A549 (cell line): ENCODE measurements at regions not wholly inside any gene's neighbourhood (a gene's known extent, or its start where the extent isn't known, plus 50 kb on each side); places are given as distances from the start of the nearest gene placed in this dataset.

ENCODE experiments used
- CEBPB ChIP-seq, 2 experiments: fragments of >200 bp in 1 of 2; sonication (Bioruptor Twin) in 1 of 2; formaldehyde crosslinking in 1 of 2; IDR thresholded peaks; 2 replicates each; pipeline ENCODE4 v1.6.1; 2012 to 2016
- FOSL2 ChIP-seq, 2 experiments: fragments of 450-650 bp in 1 of 2; fragments of >200 bp in 1 of 2; sonication (Bioruptor Twin) in 1 of 2; formaldehyde crosslinking; IDR thresholded peaks; 2 replicates each; pipeline versions ENCODE4 v1.5.0 to v1.6.1; 2016 to 2020; ENCODE audit warnings: mild to moderate bottlenecking in 1 of 2, moderate library complexity in 1 of 2
- HOXA7 ChIP-seq: fragments of 250-450 bp; sonication (Bioruptor Pico); IDR thresholded peaks from 2 replicates; pipeline ENCODE4 v1.5.0; 2020; ENCODE audit warnings: mild to moderate bottlenecking, moderate library complexity
- JUNB ChIP-seq: fragments of >200 bp; sonication (Bioruptor Twin); formaldehyde crosslinking; IDR thresholded peaks from 2 replicates; pipeline ENCODE4 v1.6.1; 2016
- NFE2L2 ChIP-seq: fragments of 150-350 bp; conservative IDR thresholded peaks from 2 replicates; pipeline ENCODE4 v1.6.1; 2014; ENCODE audit warnings: low read length
- SMC3 ChIP-seq: fragments of >200 bp; sonication (Bioruptor Twin); formaldehyde crosslinking; IDR thresholded peaks from 3 replicates; pipeline ENCODE4 v1.6.1; 2018; ENCODE audit warnings: inconsistent platforms
- TP53 ChIP-seq: fragments of 250-450 bp; sonication (Bioruptor Pico); IDR thresholded peaks from 2 replicates; pipeline ENCODE4 v1.5.0; 2021; ENCODE audit warnings: mild to moderate bottlenecking, moderate library complexity
- TF ChIP-seq, protein P1 (sequence below): fragments of >200 bp; sonication (Bioruptor Twin); formaldehyde crosslinking; IDR thresholded peaks from 3 replicates; pipeline ENCODE4 v1.5.1; 2016
- TF ChIP-seq, protein P2 (sequence below): IDR thresholded peaks from 2 replicates; pipeline ENCODE4 v1.6.1; 2012
- TF ChIP-seq, protein P3 (sequence below): fragments of 450-650 bp; IDR thresholded peaks from 2 replicates; pipeline ENCODE4 v1.6.1; 2014; ENCODE audit warnings: antibody characterized with exemption

DNA sequence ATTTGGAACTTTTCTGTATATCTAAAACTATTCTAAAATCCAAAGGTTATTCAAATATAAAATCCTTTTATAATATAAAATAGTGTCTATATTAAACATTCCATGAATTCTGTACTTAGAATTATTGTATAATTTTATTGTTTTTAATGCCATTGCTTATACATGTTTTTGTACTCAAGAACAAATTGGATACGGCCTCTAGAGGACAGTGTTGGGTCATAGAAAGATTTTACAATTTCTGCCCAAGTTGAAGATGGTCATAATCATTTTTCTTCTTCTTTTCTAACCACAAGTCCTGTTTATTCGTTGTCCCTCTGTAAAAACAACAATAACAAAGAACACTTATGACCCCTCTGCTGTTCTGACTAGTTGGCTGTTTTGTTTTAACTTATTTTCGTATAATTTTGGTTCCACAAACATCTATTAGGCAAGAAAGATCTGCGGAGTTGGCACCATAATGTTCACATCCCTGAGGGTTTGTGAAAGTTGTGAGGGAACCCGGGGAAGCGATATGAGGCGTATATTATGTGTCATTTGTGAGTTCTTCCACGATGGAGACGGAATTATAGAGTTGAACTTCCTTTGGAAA, 75.7 kb upstream of the KIF26B start:
- no peak for TF ChIP-seq CEBPB (IDR thresholded peaks at IDR 0.05)
- TF ChIP-seq JUNB: no peak
- TF ChIP-seq, protein P1, sequence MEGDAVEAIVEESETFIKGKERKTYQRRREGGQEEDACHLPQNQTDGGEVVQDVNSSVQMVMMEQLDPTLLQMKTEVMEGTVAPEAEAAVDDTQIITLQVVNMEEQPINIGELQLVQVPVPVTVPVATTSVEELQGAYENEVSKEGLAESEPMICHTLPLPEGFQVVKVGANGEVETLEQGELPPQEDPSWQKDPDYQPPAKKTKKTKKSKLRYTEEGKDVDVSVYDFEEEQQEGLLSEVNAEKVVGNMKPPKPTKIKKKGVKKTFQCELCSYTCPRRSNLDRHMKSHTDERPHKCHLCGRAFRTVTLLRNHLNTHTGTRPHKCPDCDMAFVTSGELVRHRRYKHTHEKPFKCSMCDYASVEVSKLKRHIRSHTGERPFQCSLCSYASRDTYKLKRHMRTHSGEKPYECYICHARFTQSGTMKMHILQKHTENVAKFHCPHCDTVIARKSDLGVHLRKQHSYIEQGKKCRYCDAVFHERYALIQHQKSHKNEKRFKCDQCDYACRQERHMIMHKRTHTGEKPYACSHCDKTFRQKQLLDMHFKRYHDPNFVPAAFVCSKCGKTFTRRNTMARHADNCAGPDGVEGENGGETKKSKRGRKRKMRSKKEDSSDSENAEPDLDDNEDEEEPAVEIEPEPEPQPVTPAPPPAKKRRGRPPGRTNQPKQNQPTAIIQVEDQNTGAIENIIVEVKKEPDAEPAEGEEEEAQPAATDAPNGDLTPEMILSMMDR: peak; percentile 88
- no peak for TF ChIP-seq HOXA7 (CRISPR knock-in tag)
- TF ChIP-seq, protein P2, sequence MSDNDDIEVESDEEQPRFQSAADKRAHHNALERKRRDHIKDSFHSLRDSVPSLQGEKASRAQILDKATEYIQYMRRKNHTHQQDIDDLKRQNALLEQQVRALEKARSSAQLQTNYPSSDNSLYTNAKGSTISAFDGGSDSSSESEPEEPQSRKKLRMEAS: no peak
- no peak for TF ChIP-seq FOSL2 (IDR thresholded peaks at IDR 0.05)
- no peak for TF ChIP-seq FOSL2 (CRISPR knock-in tag; IDR thresholded peaks at IDR 0.05)
- no peak for TF ChIP-seq NFE2L2
- TF ChIP-seq, protein P3, sequence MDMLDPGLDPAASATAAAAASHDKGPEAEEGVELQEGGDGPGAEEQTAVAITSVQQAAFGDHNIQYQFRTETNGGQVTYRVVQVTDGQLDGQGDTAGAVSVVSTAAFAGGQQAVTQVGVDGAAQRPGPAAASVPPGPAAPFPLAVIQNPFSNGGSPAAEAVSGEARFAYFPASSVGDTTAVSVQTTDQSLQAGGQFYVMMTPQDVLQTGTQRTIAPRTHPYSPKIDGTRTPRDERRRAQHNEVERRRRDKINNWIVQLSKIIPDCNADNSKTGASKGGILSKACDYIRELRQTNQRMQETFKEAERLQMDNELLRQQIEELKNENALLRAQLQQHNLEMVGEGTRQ: no peak
- peak; percentile 51; the same call in 2 of the 3 replicates for TF ChIP-seq SMC3
- no peak for TF ChIP-seq TP53 (CRISPR knock-in tag)
